Fibroblast of villous mesenchyme (primary cell): ENCODE measurements at regions not wholly inside any gene's neighbourhood (a gene's known extent, or its start where the extent isn't known, plus 50 kb on each side); places are given as distances from the start of the nearest gene placed in this dataset.
A peak's percentile ranks its signal among the peaks of the same experiment; 100 is the strongest.

ENCODE experiments used
- DNase-seq: peaks from one replicate; pipeline ENCODE4 v3.0.0-alpha.2; 2010; ENCODE audit warnings: low read depth
- H3K4me3 ChIP-seq: 2 replicates; pipeline ENCODE4 v1.5.1; 2011; ENCODE audit warnings: low read depth, mild to moderate bottlenecking, low read length
- TF ChIP-seq, protein P1 (sequence below): IDR thresholded peaks from 2 replicates; pipeline ENCODE4 v1.5.1; 2012; ENCODE audit warnings: low read depth, mild to moderate bottlenecking, low read length; ENCODE audit not compliant: insufficient read depth

GRCh38 chr12:59388176-59388575 lies 207.7 kb upstream of the SLC16A7 start:
- no peak overlapping the region for H3K4me3 ChIP-seq
- TF ChIP-seq, protein P1, sequence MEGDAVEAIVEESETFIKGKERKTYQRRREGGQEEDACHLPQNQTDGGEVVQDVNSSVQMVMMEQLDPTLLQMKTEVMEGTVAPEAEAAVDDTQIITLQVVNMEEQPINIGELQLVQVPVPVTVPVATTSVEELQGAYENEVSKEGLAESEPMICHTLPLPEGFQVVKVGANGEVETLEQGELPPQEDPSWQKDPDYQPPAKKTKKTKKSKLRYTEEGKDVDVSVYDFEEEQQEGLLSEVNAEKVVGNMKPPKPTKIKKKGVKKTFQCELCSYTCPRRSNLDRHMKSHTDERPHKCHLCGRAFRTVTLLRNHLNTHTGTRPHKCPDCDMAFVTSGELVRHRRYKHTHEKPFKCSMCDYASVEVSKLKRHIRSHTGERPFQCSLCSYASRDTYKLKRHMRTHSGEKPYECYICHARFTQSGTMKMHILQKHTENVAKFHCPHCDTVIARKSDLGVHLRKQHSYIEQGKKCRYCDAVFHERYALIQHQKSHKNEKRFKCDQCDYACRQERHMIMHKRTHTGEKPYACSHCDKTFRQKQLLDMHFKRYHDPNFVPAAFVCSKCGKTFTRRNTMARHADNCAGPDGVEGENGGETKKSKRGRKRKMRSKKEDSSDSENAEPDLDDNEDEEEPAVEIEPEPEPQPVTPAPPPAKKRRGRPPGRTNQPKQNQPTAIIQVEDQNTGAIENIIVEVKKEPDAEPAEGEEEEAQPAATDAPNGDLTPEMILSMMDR: no peak
- no peak for DNase-seq

- H3K4me3 ChIP-seq: no peak overlapping the region
- no peak for DNase-seq
- TF ChIP-seq, protein P1: no peak
These were observed 209.6 kb upstream of the SLC16A7 start for GRCh38 chr12:59386236-59386635.

DNA sequence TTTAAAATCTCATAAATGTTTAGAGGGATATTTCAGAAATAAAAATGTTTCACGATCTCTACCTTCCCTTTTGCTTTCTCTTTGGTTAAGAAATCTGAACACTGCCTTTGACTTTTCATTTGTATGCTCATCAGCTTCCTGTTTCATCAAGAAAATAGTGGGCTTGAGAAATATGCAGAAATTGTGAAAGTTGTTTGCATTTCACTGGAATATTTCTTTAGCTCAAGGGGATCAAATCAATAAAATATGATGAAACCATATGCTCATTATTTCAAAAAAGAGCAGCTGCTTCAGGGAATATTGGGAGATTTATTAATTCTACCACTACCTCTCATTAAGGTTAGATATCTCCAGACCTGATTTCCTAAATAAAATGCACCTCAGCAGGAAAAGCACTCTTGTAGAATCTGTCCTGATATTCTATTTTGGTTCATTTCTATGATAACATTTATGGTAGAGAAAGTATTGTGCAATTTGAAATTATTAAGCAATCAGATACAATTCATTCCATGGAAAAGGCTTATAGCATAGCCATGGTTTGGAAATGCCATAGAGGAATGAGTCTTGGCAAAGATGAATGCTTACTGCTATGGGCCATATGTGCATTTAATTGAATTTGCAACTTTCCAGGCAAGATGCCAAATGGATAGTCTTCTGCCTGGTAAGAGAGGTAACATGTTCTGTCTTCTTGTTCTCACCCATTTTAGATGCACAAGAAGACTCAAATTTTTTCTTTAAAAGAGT lies 212.6 kb upstream of the SLC16A7 start:
- TF ChIP-seq, protein P1: no peak
- H3K4me3 ChIP-seq: peak overlapping the region; percentile 35
- DNase-seq: peak; percentile 75

DNA sequence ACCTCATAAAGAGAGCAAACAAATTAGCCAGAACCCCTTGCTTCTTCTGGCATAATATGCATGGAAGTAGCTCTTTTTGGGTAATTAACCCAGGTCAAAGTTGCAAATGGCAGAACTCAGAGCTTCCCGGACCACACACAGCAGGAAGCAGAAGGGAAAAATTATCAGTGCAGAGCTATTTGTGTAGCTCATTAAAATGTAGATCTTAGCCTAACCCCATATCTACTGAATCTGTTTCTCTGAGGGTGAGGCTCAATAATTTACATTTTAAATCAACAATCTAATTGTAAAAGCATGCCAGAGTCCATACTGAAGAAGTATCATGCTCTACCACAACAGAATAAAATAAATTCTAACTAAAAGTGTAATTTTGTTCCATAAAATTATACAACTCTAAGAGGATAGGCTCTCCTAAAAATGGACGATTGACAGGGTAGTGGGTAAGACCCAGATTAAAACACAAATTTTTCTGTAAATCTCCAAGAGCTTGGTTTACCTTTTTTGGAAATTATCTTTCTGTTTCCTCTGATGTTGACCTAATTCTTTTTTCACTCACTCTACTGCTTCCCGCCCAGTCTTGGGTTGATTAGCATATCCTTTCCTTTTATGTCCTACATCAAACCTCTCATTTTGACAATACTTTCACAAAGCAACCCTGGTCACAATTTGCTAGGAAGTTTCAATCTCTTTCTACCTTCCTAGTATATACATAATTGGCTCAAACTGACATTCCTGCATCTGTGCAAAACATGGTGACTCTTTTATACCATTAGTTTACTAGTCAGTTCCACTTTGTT lies 213.3 kb upstream of the SLC16A7 start:
- peak overlapping the region; percentile 35 for H3K4me3 ChIP-seq
- peak; percentile 2 for DNase-seq

DNA sequence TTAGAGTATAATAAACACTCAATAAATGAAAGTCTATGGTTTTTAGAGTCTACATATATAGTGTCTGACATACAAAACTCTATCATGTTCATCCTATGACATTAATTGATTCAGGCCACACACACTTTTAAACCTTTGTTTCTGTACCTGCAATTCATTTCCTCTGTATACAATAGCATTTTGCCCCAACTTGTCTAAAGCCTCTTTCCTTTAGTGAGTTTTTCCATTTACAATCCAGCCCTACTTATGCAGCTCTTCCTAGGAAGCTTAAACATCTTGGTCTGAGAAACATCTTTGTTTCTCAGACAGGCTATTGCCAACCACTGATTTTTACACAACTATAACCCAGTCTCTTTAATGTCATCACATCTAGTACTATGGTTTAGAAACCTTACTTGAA lies 214.7 kb upstream of the SLC16A7 start:
- no peak overlapping the region for H3K4me3 ChIP-seq
- TF ChIP-seq, protein P1: no peak
- no peak for DNase-seq

More for the DNA sequence above, 213.3 kb upstream of the SLC16A7 start:
- TF ChIP-seq, protein P1: no peak

DNA sequence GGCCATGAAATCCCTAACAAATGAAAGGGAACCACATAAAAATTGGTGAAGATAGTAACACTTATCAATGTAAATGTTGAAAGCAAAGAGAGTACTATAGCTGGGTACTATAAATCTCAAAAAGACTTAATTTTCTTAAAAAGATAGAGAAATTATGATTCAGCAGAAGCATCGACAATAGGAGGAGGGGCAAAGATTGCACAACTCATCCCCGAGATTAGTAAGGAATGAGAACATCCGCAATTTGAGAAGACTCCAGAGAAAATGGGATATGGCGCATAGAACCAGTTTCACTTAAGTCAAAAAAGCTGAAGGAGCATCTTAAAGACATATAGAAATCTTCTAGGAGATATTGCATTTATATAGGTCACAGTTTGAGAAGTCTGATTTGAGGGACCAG lies 220.2 kb upstream of the SLC16A7 start:
- DNase-seq: no peak
- H3K4me3 ChIP-seq: no peak overlapping the region
- TF ChIP-seq, protein P1: no peak
